ENCODE measurements at regions not wholly inside any gene's neighbourhood (a gene's known extent, or its start where the extent isn't known, plus 50 kb on each side); places are given as distances from the start of the nearest gene placed in this dataset.

DNA sequence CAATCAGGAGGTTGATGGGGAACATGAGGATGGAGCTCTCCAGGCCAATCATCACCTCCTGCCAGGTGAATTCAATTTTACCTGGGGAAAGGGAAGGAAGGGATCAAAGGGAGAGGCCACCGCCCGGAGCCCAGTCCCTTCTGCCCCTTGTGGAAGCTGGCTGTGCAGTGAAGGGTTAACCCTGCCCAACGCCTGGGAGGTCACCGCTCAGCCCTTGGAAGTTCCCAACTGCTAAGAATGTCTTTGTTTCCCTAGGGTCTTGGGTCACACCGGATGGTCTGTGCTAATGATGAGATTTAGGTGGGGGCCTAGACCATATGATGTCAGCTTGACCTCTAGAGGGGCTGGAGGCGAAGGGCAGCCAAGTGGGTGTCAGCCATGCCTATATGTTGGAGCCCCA lies 52.1 kb upstream of the GCSH start:
- no peak for DNase-seq
